GM19043 (cell line): ENCODE measurements at regions not wholly inside any gene's neighbourhood (a gene's known extent, or its start where the extent isn't known, plus 50 kb on each side); places are given as distances from the start of the nearest gene placed in this dataset.
"Not testable (repeated sequence)": the region's sequence is repeated elsewhere in the genome, so short reads cannot be mapped to it uniquely, and the experiment has no call there.

Source experiments
- ATAC-seq: cut with Tn5 transposase; IDR thresholded peaks from one replicate; pipeline ENCODE4 v1.9.1; 2021; ENCODE audit warnings: low read depth; ENCODE audit not compliant: unreplicated experiment

DNA sequence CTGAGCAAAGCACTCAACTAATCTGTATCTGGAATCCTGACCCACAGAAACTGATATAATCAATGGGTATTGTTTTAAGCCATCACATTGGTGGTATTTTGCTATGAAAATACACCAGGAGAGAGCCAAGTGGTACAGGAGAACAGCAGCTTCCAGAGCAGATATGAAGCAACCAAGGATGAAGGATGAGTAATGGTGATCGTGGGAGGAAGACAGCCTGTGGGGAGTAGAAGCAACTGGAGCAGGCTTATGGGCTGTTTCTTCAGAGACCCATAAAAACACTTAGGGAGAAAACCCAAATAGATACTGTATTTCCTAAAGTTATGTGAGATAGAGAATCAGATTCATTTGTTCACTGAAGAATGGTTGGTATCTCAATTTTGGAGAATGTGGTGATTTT lies 330.8 kb downstream of the NUP35 start:
- ATAC-seq: no peak

DNA sequence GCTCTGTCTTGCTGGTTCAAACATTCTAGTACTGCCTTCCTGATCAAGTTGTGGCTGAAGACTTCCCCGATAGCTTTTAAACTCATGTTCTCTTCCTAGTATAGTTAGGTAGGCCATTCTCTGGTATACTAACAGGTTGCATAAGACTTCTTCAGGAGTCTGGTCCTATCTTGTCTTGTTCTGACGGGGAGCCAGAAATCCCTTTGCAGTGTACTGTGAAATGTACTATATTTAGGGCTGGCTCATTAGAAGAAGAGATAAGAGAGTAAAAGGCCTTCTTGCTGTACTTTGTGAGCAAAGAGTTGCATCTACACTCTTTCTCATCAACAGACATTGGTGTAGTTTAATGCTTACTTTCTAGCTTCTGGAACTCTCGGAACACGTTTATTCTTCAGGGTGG lies 331.9 kb downstream of the NUP35 start:
- ATAC-seq: no peak

DNA sequence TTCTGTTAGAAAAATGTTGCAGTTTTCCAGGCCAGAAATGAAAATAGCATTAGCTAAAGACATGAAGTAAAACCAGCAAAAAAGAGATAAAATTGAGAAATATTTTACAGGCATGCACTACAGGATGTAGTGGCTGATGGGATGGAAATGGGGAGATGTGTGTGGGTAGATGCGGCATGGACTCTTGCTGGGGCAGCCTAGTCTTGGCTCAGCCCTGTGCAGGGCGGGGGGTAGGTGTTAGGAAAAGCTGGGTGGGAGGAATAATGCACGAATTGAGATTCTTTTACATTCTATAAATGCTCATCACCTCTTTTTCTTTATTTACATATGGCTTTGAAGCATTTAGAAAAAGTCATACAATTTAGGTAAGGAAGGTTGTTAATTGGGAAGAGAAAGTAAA lies 334.2 kb downstream of the NUP35 start:
- no peak for ATAC-seq

DNA sequence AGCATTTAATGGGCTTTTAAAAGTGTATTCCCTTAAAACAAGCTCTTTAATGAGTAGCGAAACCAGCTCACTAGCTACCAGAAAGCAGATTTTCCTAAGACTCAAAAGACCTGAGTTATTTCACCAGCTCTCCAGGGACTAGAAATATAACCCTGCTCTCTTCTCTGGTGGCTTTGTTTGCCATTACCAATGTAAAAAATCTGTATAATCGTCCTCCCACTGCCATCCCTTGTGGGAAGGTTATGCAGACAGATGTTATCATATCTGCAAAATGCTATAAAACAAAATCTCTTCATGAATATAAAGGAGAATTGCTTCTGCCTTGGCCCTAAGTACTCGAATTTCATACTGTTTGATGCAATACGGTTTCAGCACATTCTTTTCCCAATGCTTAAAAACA lies 335.2 kb downstream of the NUP35 start:
- no peak for ATAC-seq

DNA sequence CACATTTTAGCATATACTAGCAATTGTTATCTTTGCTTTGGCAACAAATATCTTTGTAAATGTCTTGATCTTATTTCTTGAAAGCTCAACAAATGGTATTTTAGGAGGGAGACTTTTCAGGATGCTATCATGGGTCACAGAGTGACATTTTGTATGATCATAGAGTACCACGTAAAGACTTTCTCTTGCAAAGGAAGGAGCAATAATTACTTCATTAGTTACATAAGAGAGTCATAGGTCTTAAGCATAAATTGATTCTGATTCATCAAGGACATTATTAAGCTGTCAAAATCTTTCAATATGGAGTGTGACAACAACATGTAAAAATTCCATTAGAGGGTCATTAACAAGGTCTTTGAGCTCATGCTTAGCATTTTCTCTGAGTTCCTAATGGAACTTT lies 339.6 kb downstream of the NUP35 start:
- no peak for ATAC-seq

DNA sequence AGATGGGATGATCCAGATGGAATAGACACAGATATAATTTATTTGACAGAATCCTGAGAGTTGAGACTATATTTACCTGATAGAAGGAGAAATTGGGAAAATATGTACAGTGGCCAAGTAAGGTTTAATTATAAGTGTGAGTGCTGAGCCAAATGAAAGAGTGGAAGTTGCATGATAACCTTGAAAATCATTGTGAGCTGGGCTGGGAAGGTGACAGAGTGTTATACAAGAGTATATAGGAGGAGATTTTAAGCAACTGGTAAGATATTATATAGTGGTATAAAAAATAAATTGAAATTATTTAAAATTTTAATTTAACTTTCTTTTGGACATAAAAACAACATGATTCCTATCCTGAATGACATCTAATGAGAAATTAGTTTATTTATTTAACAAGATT lies 340.8 kb downstream of the NUP35 start:
- ATAC-seq: no peak

DNA sequence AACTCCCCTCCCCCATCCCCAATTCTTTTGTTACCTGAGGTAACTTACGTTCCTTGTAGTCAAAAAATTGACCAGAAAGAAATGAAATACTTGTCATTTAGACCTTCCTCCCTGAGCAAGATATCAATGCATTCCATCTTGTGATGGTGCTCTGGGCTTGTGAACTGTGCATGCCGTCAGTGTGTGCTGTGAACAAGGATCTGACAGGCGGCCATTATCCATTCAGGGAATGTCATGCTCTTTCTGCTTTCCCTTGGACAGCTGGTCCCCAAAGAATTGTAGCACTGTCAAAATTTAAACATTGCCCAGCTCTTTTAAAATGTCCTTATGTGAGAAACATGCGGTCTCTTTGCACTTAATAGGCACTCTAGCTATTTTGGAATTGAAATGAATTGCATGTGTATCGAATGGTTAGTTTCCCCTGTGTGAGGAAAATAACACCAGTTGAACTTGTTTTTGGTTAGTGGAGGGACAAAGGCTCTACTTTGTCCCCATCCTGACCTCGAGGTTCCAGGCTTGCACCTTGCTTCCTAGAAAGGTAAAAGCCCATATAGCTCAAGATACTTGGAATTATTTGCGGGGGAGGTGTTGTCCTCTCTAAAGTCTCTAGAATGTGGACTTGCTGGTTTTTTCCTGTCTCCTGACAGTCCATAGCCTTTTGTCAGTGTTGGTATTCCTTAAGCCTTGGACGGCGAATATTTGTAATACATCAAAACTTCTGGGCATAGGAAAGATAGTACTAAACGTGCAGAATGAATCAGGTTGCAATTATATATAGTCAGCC lies 350.9 kb downstream of the NUP35 start:
- no peak for ATAC-seq

DNA sequence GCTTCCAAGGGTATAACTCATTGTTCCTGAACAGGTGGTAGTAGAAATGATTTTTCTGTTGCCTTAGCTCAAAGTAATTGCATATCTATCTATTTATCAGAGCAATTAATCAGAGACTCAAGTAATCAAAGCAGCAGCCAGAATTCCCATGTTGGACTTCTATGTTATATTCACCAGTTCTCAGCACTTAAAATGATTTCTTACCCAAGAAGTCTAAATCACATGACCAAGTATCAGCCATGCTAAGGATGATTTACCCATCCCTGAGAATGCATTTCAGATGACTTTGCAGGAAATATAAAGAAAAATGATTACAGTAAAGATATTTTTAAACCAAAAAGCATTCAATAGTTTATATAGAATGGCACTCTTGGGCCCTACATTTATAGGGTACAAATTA lies 352.2 kb downstream of the NUP35 start:
- no peak for ATAC-seq

DNA sequence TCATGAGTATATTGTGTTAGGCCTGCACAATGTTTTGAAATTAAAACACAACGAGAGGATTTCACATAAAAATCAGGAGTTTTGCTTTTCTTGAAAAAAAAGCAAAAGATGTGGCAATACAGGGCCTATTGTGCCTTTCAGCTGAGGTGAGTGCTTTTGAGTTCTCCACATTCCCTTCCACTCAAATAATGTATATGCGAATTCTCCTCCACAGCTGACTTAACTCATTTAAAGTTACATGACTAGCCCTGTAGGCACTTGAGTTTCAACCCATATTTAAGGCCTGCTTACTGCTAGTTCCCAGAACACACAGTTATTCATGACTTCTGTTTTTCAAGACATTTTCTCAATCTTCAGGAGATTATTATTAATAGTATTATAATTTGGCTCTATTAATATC lies 353.1 kb downstream of the NUP35 start:
- no peak for ATAC-seq

DNA sequence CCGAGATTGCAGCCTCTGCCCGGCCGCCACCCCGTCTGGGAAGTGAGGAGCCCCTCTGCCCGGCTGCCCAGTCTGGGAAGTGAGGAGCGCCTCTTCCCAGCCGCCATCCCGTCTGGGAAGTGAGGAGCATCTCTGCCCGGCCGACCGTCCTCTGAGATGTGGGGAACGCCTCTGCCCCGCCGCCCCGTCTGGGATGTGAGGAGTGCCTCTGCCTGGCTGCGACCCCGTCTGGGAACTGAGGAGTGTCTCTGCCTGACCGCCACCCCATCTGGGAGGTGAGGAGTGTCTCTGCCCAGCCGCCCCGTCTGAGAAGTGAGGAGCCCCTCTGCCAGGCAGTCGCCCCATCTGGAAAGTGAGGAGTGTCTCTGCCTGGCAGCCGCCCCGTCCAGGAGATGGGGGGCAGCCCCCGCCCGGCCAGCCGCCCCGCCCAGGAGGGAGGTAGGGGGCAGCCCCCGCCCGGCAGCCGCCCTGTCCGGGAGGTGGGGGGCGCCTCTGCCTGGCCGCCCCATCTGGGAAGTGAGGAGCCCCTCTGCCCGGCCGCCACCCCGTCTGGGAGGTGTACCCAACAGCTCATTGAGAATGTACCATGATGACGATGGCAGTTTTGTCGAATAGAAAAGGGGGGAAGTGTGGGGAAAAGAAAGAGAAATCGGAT lies 354.8 kb downstream of the NUP35 start:
- not testable (repeated sequence) for ATAC-seq

DNA sequence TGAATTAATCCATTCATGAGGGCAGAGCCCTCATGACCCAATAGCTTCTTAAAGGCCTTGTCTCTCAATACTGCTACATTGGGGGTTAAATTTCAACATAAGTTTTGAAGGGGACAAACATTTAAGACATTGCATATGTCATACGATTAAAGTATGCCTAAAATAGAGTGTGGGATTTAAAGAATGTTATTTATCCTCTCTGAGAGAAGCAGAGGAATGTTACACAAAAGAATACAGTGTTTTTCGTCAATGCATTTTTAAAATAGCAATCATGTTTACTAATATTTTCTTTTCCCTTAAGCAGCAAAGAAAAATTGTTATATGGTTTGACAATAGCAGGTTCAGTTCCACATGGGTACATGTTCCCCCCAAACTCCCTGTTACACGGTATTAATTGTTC lies 363.1 kb downstream of the NUP35 start:
- ATAC-seq: no peak

DNA sequence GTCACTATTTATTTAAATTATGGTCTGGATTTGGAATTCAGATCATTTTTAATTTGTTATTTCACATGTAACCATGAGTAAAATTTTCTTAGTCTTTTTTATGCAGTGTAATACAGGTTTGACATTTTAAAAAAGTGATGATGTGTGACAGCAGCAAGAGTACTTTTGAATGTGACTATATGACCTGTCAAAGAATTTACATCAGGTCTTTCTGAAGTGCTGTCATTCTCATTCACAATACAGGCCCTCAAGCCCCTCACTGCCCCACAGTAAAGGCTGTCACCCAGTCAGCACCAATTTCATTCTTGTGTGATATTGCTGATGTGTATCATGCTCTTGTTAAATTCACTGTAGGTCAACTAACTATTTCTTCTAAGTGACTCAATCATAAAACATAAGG lies 364.2 kb downstream of the NUP35 start:
- no peak for ATAC-seq

DNA sequence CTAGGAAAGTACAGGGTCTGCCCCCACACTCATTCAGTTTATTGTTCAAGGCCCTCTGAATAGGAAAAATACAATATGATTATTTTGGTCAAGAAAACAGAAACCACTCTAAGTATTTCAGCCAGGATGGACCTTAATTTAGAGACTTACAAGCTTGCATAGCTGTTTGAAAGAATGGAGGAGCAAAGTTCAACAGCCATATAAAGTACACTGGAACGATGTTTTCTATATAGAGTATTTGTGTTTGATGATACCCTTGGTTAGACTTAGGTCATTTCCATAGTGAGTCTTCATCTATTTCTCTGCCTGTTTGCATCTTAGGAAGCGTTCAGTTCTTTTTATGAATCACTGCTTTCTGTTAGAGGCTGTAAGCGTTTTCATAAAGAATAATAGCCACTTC lies 366.2 kb downstream of the NUP35 start:
- ATAC-seq: no peak

DNA sequence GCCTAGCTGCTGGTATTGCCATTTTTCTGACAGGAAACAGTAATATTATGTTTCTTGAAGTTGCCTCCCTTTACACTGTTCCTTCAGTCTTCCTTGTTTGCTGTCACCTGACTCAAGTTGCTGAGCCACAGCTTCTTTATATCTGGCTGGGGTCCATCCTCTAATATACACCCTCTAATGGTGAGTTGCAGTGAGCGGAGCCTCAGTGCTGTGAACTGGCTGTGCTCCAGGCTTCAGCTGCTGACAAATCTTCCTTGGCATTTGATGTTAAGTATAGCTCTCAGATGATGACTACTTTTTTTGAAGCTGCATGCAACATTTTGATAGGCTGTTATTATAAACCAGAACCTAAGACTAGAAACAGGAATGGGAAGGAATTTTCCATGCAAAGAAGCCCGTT lies 366.7 kb downstream of the NUP35 start:
- ATAC-seq: no peak

DNA sequence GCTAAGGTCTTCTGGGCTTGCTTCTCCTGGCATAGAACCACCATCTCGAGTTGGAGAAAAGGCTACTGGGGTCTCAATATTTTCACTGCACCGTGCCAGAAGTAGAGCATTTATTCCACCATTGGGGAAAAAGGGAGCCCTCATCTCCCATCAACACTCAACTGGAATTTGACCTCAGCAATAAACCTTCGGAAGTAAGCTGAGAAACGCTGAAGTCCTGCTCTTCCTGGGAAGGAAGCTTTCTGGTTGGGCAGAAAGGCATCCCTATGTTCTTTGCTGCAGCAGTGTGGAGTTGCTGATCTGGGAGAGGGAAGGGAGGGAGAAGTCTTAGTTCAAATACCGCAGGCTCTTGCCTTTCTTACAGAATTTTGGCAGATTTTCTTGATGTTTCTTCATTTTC lies 368.8 kb downstream of the NUP35 start:
- no peak for ATAC-seq

DNA sequence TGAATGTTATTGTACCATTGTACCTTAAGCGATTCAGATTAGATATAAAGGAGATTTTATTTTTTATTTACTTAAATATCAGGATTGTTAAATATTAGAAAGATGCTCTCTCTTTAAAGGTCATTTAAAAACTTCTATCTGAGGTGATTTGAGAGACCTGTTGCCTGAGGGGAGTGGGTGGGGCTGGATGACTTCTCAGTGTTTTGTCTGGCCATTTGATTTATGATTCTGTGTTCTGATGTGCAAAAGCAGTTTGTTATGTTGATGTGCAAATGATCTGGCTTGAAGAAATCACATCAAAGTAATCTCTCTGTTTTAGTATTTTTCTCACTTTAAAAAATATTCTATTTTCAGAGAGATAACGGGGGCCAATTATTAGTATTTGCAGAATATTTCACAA lies 370.8 kb downstream of the NUP35 start:
- ATAC-seq: no peak

DNA sequence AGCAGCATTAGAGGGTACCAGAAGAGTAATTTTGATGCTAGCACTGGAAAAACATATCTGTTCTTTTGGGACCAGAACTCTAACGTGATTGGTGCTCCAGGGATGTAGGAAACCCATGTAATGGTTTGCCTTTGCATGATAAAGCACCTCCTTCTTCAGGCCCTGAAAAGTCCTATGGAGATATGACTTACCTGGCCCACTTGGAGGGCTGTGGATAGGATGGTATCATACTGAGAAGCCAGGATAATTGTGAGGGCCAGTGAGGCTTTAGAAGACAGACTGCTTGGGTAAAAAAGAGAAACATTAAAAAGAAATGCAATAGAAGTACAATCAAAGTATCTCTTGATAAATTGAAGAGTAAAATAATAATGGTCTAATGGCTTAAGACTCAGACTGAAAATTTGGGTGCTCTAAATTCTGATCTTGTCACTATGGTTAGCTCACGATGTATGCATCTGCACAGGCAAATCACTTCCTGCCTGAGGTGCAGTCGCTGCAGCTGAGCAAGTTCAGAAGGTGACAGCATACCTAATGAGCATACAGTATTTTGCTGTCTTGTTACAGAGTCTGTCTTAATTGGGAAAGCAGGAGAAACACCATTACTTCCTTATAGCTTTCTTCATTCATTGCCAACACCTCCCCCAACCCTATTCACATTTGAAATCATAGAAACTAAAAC lies 371.5 kb downstream of the NUP35 start:
- peak; percentile 90 for ATAC-seq

DNA sequence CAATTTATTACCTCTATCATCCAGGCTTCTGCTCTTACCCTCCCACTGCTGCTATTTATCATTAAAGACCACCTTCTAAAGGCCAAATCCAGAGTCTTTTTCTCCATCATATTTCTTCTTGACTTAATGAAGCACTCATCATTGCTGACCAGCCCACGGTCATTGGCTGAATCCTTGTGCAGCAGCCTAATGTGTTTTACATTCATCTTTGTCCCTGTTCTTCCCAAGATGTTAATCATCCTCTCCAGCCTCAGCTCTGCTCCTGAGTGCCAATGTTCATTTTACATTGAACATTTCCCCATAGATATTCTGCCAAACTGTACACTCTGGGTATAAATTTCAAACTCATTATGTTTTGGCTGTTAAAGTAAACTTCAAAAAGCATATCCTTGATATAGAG lies 373.6 kb downstream of the NUP35 start:
- ATAC-seq: no peak

DNA sequence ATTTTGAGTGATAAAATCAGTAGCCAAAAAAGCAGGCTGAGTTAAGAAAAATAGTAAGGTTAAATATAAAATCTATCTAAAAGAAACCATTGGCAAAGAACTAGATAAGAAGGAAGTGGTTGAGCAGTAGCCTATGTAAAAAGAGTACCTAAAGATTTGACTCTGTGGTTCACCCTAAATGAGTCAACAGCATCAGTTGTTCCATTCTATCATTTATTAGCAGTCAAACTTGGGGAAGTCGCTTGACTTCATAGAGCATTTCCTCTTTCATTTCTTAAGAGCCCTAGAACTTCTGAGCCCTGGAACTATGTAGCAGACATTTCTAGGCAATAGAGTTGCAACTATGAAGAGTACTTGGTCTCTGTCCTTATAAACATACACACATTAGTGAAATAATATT lies 381.7 kb downstream of the NUP35 start:
- ATAC-seq: peak; percentile 75

DNA sequence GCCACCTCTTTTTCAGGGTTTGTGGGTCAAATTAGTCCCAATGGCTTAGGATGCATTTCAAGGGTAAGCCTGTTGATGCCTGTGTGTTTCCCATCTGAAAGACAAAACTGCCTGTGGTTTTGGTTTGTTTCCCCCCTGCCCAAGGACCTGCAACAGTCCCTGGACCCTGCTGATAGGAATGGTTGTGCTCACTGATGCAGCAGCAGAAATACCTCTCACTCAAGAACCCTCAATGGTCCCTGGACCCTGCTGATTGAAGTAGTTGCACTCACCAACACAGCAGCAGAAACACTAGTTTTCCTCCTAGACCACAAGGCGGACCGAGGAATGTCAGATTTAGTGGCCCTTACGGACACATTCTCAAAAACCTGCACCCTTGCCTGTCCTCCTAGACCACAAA lies 386.9 kb downstream of the NUP35 start:
- ATAC-seq: no peak

DNA sequence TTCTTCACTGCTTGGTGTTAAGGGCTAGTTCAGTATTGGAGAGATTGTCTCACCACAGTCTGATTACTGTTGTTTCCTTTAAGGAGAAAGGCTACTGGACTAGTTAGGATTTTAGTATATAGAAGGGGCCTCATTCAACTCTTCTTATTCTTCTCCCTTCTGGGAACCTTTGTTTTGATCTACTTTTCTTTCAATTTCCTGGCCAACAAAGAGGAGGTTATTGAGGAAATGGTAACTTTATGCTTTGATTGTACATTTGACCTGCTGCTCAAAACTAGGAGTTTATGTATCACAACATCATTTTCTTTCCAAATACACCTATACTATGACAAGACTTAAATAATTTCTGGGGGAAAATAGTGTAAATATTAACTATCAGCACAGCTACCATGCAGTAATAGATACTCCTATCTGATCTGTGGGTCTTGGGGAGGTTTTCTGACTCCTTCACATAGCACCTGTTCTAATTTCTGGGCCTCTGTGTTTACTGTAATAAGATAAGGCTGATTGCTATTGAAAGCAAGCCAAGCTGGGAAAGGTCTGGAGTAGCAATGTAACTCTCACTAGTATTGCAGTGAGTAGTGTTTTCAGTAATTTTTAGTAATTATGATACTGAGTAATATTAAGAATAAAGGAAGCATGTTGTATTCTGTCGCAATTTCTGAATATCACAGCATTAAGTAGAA lies 395.3 kb downstream of the NUP35 start:
- no peak for ATAC-seq
